ENCODE measurements at regions not wholly inside any gene's neighbourhood (a gene's known extent, or its start where the extent isn't known, plus 50 kb on each side); places are given as distances from the start of the nearest gene placed in this dataset.
A peak's percentile ranks its signal among the peaks of the same experiment; 100 is the strongest.
"Not testable (repeated sequence)": the region's sequence is repeated elsewhere in the genome, so short reads cannot be mapped to it uniquely, and the experiment has no call there.

GRCh38 chr3:171915275-171915674 lies 72.1 kb downstream of the TMEM212 start:
- DNase-seq (ENCODE audit: low spot score), result no peak

- no peak for DNase-seq (ENCODE audit: low spot score)
Observed at GRCh38 chr3:171916888-171917287, 73.7 kb downstream of the TMEM212 start.

- DNase-seq (ENCODE audit: low spot score), result not testable (repeated sequence)
Observed at GRCh38 chr3:171922629-171923028, 79.5 kb downstream of the TMEM212 start.

GRCh38 chr3:171923668-171924067 lies 80.5 kb downstream of the TMEM212 start:
- DNase-seq (ENCODE audit: low spot score), result not testable (repeated sequence)

GRCh38 chr3:171924864-171925263 lies 81.7 kb downstream of the TMEM212 start:
- not testable (repeated sequence) for DNase-seq (ENCODE audit: low spot score)

GRCh38 chr3:171932153-171932611 lies 89.0 kb downstream of the TMEM212 start:
- no peak for DNase-seq (ENCODE audit: low spot score)

GRCh38 chr3:171933441-171933840 lies 90.3 kb downstream of the TMEM212 start:
- no peak for DNase-seq (ENCODE audit: low spot score)

GRCh38 chr3:171935261-171936123 lies 92.3 kb downstream of the TMEM212 start:
- no peak for DNase-seq (ENCODE audit: low spot score)

GRCh38 chr3:171936191-171936841 lies 93.2 kb downstream of the TMEM212 start:
- DNase-seq (ENCODE audit: low spot score), result peak; percentile 38

- DNase-seq (ENCODE audit: low spot score), result no peak
Observed at GRCh38 chr3:171939578-171939977, 96.4 kb downstream of the TMEM212 start.

GRCh38 chr3:171940151-171940649 lies 97.1 kb downstream of the TMEM212 start:
- DNase-seq (ENCODE audit: low spot score), result no peak

GRCh38 chr3:171943262-171944117 lies 95.9 kb upstream of the FNDC3B start:
- DNase-seq (ENCODE audit: low spot score), result no peak

- DNase-seq (ENCODE audit: low spot score), result no peak
Observed at GRCh38 chr3:171944118-171945016, 95.0 kb upstream of the FNDC3B start.

- no peak for DNase-seq (ENCODE audit: low spot score)
Observed at GRCh38 chr3:171948674-171949073, 90.7 kb upstream of the FNDC3B start.

- no peak for DNase-seq (ENCODE audit: low spot score)
Observed at GRCh38 chr3:171949554-171949953, 89.8 kb upstream of the FNDC3B start.

GRCh38 chr3:171950373-171950772 lies 89.0 kb upstream of the FNDC3B start:
- peak; percentile 60 for DNase-seq (ENCODE audit: low spot score)

- no peak for DNase-seq (ENCODE audit: low spot score)
Observed at GRCh38 chr3:171951597-171951996, 87.8 kb upstream of the FNDC3B start.

GRCh38 chr3:171953301-171954022 lies 85.9 kb upstream of the FNDC3B start:
- peak; percentile 35 for DNase-seq (ENCODE audit: low spot score)

- no peak for DNase-seq (ENCODE audit: low spot score)
Observed at GRCh38 chr3:171954690-171955383, 84.5 kb upstream of the FNDC3B start.

GRCh38 chr3:171955598-171955997 lies 83.8 kb upstream of the FNDC3B start:
- DNase-seq (ENCODE audit: low spot score), result no peak
